ENCODE measurements at regions not wholly inside any gene's neighbourhood (a gene's known extent, or its start where the extent isn't known, plus 50 kb on each side); places are given as distances from the start of the nearest gene placed in this dataset.
A peak's percentile ranks its signal among the peaks of the same experiment; 100 is the strongest.
"Not testable (repeated sequence)": the region's sequence is repeated elsewhere in the genome, so short reads cannot be mapped to it uniquely, and the experiment has no call there.

DNA sequence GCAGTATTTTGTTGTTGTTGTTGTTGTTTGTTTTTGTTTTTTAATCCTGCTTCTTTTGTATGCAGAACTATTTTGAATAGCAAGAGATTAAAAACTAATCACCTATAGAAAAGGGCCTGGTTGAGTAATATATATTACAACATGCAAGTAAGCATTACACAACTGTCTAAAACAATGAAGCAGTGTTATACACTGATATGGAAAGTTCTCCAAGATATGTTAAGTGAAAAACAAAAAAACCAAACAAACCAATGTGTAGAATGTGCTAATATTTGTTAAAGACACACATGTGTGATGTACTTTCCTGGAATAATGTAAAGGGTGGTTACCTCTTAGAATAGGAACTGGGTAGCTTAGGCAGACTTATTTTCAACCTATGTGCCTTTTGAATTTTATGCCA is 117.4 kb downstream of the ZNF365 start:
- no peak for FAIRE-seq
- TF ChIP-seq POLR2AphosphoS5 (IDR thresholded peaks at IDR 0.05; ENCODE audit: low read depth, low read length): no peak
- no peak for TF ChIP-seq POLR2A (IDR thresholded peaks at IDR 0.05; ENCODE audit: low read depth, low read length)
- TF ChIP-seq TAF1 (IDR thresholded peaks at IDR 0.05; ENCODE audit: low read depth, low read length): no peak
- TF ChIP-seq POU2F2 (IDR thresholded peaks at IDR 0.05; ENCODE audit: low read depth, low read length): no peak
- TF ChIP-seq SPI1 (IDR thresholded peaks at IDR 0.05; ENCODE audit: low read depth, low read length): no peak
- no peak for TF ChIP-seq PAX5 (IDR thresholded peaks at IDR 0.05; ENCODE audit: insufficient read depth, low read length, severe bottlenecking)
- no peak for DNase-seq (ENCODE audit: insufficient read length, low spot score)

DNA sequence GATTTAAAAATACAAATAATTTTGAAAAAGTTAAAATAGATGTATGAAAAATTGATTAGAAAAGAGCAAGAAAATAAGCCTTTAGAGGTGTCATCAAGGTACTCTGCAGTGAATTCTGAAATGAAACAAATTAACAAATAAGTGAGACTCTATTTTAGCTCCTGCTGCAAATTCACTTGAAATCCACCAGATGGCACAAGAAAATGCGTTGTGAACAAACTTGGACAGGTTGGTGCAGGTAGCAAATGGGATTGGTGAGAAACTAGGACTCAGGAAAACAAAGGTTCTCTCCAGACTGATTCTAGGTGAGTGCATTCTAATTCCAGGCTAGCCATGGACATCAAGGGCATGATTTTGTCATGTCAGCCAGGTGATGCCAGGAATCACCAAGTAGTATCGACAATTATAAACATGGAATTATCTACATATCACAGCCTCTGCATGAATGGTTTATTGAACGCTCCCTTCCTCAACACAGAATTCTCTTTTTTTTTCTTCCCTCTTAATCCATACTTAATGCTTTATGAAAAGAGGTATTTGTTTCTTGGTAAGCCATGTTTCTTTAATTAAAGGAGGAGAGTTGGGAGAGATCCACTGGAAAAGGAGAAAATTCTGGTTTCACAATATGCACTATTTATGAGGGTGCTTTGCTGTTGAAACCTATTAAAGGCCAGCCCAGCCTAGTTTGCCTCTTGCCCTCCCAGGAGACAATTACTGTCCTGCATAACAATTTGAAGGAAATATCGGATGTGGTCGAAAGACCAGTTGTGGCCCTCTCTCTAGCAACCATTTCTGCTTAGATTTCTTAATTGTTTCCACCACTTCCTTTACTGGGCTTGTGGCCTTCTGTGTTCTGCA is 118.1 kb downstream of the ZNF365 start:
- FAIRE-seq (peak; percentile 81), DNase-seq (ENCODE audit: insufficient read length, low spot score) (no peak)
- TF ChIP-seq TAF1 (IDR thresholded peaks at IDR 0.05; ENCODE audit: low read depth, low read length): no peak
- no peak for TF ChIP-seq POU2F2 (IDR thresholded peaks at IDR 0.05; ENCODE audit: low read depth, low read length)
- no peak for TF ChIP-seq SPI1 (IDR thresholded peaks at IDR 0.05; ENCODE audit: low read depth, low read length)
- no peak for TF ChIP-seq POLR2A (IDR thresholded peaks at IDR 0.05; ENCODE audit: low read depth, low read length)
- TF ChIP-seq POLR2AphosphoS5 (IDR thresholded peaks at IDR 0.05; ENCODE audit: low read depth, low read length): no peak
- TF ChIP-seq PAX5 (IDR thresholded peaks at IDR 0.05; ENCODE audit: insufficient read depth, low read length, severe bottlenecking): no peak

DNA sequence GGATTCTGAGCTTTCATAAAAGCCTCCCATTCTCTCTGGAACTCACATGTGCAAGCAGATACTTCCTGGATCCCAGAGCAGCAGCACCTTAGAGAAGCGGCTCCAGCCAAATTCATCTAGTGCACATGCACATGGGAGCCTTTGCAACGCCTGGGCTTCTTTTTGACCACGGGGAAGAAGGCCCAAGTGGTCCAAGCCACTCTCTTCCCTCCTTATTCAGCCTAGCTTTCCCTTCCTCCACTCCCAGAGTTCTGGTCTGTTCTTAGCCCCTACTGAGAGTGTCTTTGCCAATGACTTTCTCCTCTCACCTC is 118.7 kb downstream of the ZNF365 start:
- no peak for TF ChIP-seq POU2F2 (IDR thresholded peaks at IDR 0.05; ENCODE audit: low read depth, low read length)
- TF ChIP-seq PAX5 (IDR thresholded peaks at IDR 0.05; ENCODE audit: insufficient read depth, low read length, severe bottlenecking): no peak
- TF ChIP-seq TAF1 (IDR thresholded peaks at IDR 0.05; ENCODE audit: low read depth, low read length): no peak
- no peak for DNase-seq (ENCODE audit: insufficient read length, low spot score)
- no peak for FAIRE-seq

DNA sequence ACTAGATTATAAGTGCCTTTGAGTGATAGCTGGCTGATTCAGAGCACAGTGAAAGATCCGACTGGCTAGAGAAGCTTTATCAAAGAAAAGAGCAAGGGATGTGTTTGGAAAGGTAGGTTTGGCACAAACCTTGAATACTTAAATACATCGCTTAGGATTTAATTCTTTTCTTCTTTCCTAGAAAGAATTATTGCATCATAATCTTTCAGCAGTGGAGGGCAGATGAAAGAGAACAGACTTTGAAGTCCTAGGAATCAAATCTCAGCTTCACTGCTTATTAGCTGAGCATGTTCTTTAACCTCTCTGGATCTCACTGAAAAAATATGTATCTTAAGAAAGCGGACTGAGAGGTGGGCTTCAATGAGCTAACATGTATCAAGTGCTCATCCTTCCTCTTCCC is 122.8 kb downstream of the ZNF365 start:
- TF ChIP-seq PAX5 (IDR thresholded peaks at IDR 0.05; ENCODE audit: insufficient read depth, low read length, severe bottlenecking): no peak
- no peak for TF ChIP-seq POLR2A (IDR thresholded peaks at IDR 0.05; ENCODE audit: low read depth, low read length)
- TF ChIP-seq SPI1 (IDR thresholded peaks at IDR 0.05; ENCODE audit: low read depth, low read length): no peak
- no peak for TF ChIP-seq POU2F2 (IDR thresholded peaks at IDR 0.05; ENCODE audit: low read depth, low read length)
- TF ChIP-seq POLR2AphosphoS5 (IDR thresholded peaks at IDR 0.05; ENCODE audit: low read depth, low read length): no peak
- TF ChIP-seq TAF1 (IDR thresholded peaks at IDR 0.05; ENCODE audit: low read depth, low read length): no peak
- DNase-seq (ENCODE audit: insufficient read length, low spot score): no peak
- FAIRE-seq: no peak

DNA sequence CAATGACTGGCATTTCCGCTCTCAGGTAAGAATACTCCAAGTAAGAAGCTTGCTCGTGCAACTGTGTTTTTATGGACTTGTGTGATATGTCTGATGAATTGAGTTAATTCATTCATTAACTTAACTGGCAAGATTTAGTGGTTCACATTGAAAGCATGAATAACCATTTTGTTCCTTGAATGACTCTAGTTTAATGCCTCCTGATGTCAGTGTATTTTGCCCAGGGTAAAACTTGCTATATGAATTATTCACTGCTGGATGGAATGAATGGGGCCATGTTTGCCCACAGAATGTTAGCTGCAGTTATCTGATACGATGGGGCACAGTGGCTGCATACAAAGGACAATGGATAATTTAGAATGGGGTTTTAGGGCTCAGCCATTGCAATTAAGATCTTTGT is 124.1 kb downstream of the ZNF365 start:
- DNase-seq (ENCODE audit: insufficient read length, low spot score): no peak
- TF ChIP-seq SPI1 (IDR thresholded peaks at IDR 0.05; ENCODE audit: low read depth, low read length) (no peak), POLR2AphosphoS5 (IDR thresholded peaks at IDR 0.05; ENCODE audit: low read depth, low read length) (no peak), TAF1 (IDR thresholded peaks at IDR 0.05; ENCODE audit: low read depth, low read length) (no peak), POU2F2 (IDR thresholded peaks at IDR 0.05; ENCODE audit: low read depth, low read length) (no peak), PAX5 (IDR thresholded peaks at IDR 0.05; ENCODE audit: insufficient read depth, low read length, severe bottlenecking) (no peak), POLR2A (IDR thresholded peaks at IDR 0.05; ENCODE audit: low read depth, low read length) (no peak)
- no peak for FAIRE-seq

DNA sequence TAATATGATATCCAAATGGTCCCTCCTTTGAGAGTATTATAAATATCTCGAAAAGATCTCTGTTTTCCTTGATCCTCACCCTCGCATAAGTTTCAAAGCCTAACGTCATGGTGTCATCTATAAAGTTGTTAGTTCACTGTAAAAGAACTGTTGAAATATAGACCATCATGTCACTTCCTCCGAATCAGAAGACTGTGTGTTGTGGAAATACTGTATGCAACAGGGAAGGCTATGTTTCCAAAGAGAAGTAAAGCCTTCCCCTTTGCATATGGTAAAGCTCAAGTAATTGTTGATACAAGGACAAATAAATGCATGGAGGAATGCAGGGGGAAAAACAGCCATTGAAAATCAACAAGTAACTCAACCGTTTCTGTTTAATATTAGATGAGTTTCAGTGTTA is 125.9 kb downstream of the ZNF365 start:
- not testable (repeated sequence) for DNase-seq (ENCODE audit: insufficient read length, low spot score)
- peak; percentile 38 for FAIRE-seq

DNA sequence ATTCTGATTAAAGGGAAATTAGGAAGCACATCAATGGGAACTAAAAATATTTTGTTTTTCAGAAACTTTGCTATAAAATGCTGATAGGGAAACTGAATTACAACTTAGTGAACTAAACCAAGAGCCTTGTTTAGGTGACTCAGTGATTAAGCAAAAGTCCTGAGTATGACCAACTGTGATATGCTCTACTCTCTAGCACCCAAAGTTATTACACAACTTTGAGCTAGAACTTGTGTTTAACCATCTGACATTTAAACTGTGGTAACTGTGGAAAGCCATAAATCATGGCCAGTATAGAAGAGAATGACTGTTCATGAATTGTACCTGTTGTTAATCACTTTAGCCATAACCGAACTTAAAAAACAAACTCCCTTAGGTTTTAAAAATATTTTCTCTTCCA is 127.4 kb downstream of the ZNF365 start:
- FAIRE-seq (no peak), DNase-seq (ENCODE audit: insufficient read length, low spot score) (no peak)
- TF ChIP-seq POU2F2 (IDR thresholded peaks at IDR 0.05; ENCODE audit: low read depth, low read length) (no peak), POLR2AphosphoS5 (IDR thresholded peaks at IDR 0.05; ENCODE audit: low read depth, low read length) (no peak), PAX5 (IDR thresholded peaks at IDR 0.05; ENCODE audit: insufficient read depth, low read length, severe bottlenecking) (no peak), TAF1 (IDR thresholded peaks at IDR 0.05; ENCODE audit: low read depth, low read length) (no peak), SPI1 (IDR thresholded peaks at IDR 0.05; ENCODE audit: low read depth, low read length) (no peak), POLR2A (IDR thresholded peaks at IDR 0.05; ENCODE audit: low read depth, low read length) (no peak)

DNA sequence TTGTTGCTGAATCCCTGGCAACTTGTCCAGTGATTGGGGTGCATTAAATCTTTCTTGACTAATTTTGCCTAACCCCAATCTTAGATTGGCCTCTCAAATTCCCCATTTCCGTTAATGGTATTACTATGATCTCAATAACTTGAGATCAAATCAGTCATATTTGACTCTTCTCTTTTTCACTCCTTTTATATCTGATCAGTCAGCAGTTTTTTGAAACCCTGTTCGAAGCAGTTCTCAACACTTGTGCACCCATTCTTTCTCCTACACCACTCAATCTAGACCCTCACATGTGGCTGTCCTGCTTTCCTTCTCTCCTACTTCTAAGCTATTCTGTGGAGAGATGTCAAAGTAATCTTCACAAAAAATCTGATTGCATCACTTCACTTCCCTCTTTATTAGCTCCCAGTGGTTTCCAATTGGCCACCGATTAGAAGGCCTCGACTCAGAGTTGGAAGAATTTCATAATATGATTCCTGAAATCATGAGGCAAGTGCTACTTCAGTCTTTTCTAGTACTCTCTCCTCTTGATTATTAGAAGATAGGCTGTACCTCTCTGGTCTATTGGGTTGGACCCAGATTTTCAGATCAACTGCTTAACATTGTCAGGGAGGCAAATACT is 128.9 kb downstream of the ZNF365 start:
- DNase-seq (ENCODE audit: insufficient read length, low spot score) (no peak), FAIRE-seq (no peak)
- no peak for TF ChIP-seq TAF1 (IDR thresholded peaks at IDR 0.05; ENCODE audit: low read depth, low read length)
- no peak for TF ChIP-seq PAX5 (IDR thresholded peaks at IDR 0.05; ENCODE audit: insufficient read depth, low read length, severe bottlenecking)
- TF ChIP-seq POLR2A (IDR thresholded peaks at IDR 0.05; ENCODE audit: low read depth, low read length): no peak
- TF ChIP-seq POLR2AphosphoS5 (IDR thresholded peaks at IDR 0.05; ENCODE audit: low read depth, low read length): no peak
- no peak for TF ChIP-seq POU2F2 (IDR thresholded peaks at IDR 0.05; ENCODE audit: low read depth, low read length)
- TF ChIP-seq SPI1 (IDR thresholded peaks at IDR 0.05; ENCODE audit: low read depth, low read length): no peak

DNA sequence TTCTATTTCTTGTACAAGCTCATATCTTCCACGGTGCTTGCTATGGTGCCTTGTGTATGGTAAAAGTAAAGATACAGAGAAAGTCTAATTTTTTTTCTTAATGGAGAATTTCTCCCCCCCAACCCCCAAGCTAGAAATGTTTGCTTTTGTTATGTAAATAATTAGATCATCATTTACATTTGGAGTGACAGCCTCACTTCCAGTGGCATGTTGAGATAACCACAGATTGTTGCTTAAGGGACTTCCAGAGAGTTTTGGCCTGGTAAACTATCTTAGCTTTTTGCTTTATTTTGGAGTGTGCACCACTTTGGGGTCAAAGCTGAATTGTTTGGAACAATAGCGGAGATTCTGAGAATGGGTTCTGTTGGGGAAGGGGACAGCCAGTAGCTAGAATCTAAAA is 129.7 kb downstream of the ZNF365 start:
- DNase-seq (ENCODE audit: insufficient read length, low spot score) (no peak), FAIRE-seq (no peak)

DNA sequence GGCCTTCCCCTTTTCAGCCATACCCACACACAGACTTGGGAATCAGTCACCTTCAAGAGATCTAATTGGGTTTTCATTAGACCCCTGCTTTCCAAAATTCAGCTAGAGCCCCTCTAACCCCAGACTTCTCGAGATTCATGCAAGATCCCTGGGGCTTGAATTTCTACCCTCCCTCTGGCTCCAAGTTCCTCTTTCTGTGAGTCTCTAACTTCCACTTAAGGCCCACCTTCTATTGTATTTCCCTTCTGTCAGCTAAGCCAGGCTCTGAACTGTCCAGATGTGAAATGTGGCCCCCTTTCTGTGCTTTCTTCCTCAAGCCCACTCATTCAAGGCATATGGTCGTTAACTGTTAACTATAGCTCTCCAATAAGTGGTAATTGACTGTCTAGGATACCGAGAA is 132.2 kb downstream of the ZNF365 start:
- no peak for DNase-seq (ENCODE audit: insufficient read length, low spot score)
- FAIRE-seq: no peak
- peak; percentile 41; the same call in 1 of the 2 replicates for TF ChIP-seq SPI1 (IDR thresholded peaks at IDR 0.05; ENCODE audit: low read depth, low read length)
- no peak for TF ChIP-seq TAF1 (IDR thresholded peaks at IDR 0.05; ENCODE audit: low read depth, low read length)
- no peak for TF ChIP-seq POLR2A (IDR thresholded peaks at IDR 0.05; ENCODE audit: low read depth, low read length)
- TF ChIP-seq PAX5 (IDR thresholded peaks at IDR 0.05; ENCODE audit: insufficient read depth, low read length, severe bottlenecking): no peak
- TF ChIP-seq POLR2AphosphoS5 (IDR thresholded peaks at IDR 0.05; ENCODE audit: low read depth, low read length): no peak
- TF ChIP-seq POU2F2 (IDR thresholded peaks at IDR 0.05; ENCODE audit: low read depth, low read length): no peak

More for the DNA sequence above, 129.7 kb downstream of the ZNF365 start:
- TF ChIP-seq PAX5 (IDR thresholded peaks at IDR 0.05; ENCODE audit: insufficient read depth, low read length, severe bottlenecking): no peak
- TF ChIP-seq POU2F2 (IDR thresholded peaks at IDR 0.05; ENCODE audit: low read depth, low read length): no peak
- TF ChIP-seq SPI1 (IDR thresholded peaks at IDR 0.05; ENCODE audit: low read depth, low read length): no peak
- TF ChIP-seq POLR2AphosphoS5 (IDR thresholded peaks at IDR 0.05; ENCODE audit: low read depth, low read length): no peak
- TF ChIP-seq TAF1 (IDR thresholded peaks at IDR 0.05; ENCODE audit: low read depth, low read length): no peak
- TF ChIP-seq POLR2A (IDR thresholded peaks at IDR 0.05; ENCODE audit: low read depth, low read length): no peak

Data from GM12891 (cell line).